ENCODE measurements at regions not wholly inside any gene's neighbourhood (a gene's known extent, or its start where the extent isn't known, plus 50 kb on each side); places are given as distances from the start of the nearest gene placed in this dataset.

DNA sequence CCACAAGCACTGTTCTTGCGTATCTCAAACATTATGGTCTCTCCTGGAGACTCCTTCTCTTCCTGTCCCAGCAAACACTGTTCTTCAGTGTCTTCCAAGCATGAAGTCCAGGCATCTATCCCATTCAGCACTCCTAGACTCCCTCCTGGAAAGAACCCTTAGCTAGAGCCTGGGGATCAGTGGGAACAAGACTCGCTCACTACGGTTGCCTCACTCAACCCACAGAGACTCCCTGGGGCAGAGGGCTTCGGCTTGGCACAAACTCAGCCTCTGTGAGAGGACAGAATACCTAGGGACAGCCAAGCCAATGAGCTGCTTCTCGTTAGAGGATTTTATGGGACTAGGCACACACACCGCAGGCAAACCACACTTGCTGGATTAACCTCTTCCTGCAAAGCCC lies 86.5 kb upstream of the IPO9 start:
- Histone ChIP-seq H2AFZ (ENCODE audit: low read depth, low read length) (no peak overlapping the region), H3K9me3 (ENCODE audit: low read length) (no peaks in the 10 kb centered on the region), H3K27me3 (ENCODE audit: insufficient read depth, low read depth, low read length) (no peaks in the 10 kb centered on the region), H3F3A (ENCODE audit: insufficient read depth, low read length, poor library complexity, severe bottlenecking) (no peaks in the 10 kb centered on the region), H3K27ac (ENCODE audit: low read length) (no peak overlapping the region), H3K4me3 (ENCODE audit: low read length) (peak overlapping the region; percentile 94), H3K36me3 (ENCODE audit: insufficient read depth, low read length) (peaks cover 6% of the 10 kb centered on the region), H3K9me2 (ENCODE audit: insufficient read depth, low read length) (no peaks in the 10 kb centered on the region), H3K4me2 (ENCODE audit: low read length) (no peak overlapping the region), H4K20me1 (ENCODE audit: insufficient read depth) (peaks cover 20% of the 10 kb centered on the region), H3K79me2 (replicated peaks; ENCODE audit: insufficient read depth, low read length) (peaks cover 97% of the 10 kb centered on the region), H3K9ac (ENCODE audit: low read length) (no peak overlapping the region)
- no peak for TF ChIP-seq TAF1 (IDR thresholded peaks at IDR 0.05; ENCODE audit: low read depth)
- no peak for TF ChIP-seq SMC3 (conservative IDR thresholded peaks at IDR 0.05; ENCODE audit: poor library complexity)
- TF ChIP-seq EZH2 (IDR thresholded peaks at IDR 0.05; ENCODE audit: borderline replicate concordance, insufficient read depth, low read length, poor library complexity, severe bottlenecking): no peak
- TF ChIP-seq, protein P1, sequence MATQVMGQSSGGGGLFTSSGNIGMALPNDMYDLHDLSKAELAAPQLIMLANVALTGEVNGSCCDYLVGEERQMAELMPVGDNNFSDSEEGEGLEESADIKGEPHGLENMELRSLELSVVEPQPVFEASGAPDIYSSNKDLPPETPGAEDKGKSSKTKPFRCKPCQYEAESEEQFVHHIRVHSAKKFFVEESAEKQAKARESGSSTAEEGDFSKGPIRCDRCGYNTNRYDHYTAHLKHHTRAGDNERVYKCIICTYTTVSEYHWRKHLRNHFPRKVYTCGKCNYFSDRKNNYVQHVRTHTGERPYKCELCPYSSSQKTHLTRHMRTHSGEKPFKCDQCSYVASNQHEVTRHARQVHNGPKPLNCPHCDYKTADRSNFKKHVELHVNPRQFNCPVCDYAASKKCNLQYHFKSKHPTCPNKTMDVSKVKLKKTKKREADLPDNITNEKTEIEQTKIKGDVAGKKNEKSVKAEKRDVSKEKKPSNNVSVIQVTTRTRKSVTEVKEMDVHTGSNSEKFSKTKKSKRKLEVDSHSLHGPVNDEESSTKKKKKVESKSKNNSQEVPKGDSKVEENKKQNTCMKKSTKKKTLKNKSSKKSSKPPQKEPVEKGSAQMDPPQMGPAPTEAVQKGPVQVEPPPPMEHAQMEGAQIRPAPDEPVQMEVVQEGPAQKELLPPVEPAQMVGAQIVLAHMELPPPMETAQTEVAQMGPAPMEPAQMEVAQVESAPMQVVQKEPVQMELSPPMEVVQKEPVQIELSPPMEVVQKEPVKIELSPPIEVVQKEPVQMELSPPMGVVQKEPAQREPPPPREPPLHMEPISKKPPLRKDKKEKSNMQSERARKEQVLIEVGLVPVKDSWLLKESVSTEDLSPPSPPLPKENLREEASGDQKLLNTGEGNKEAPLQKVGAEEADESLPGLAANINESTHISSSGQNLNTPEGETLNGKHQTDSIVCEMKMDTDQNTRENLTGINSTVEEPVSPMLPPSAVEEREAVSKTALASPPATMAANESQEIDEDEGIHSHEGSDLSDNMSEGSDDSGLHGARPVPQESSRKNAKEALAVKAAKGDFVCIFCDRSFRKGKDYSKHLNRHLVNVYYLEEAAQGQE (IDR thresholded peaks at IDR 0.05; ENCODE audit: borderline replicate concordance): no peak
- TF ChIP-seq, protein P2, sequence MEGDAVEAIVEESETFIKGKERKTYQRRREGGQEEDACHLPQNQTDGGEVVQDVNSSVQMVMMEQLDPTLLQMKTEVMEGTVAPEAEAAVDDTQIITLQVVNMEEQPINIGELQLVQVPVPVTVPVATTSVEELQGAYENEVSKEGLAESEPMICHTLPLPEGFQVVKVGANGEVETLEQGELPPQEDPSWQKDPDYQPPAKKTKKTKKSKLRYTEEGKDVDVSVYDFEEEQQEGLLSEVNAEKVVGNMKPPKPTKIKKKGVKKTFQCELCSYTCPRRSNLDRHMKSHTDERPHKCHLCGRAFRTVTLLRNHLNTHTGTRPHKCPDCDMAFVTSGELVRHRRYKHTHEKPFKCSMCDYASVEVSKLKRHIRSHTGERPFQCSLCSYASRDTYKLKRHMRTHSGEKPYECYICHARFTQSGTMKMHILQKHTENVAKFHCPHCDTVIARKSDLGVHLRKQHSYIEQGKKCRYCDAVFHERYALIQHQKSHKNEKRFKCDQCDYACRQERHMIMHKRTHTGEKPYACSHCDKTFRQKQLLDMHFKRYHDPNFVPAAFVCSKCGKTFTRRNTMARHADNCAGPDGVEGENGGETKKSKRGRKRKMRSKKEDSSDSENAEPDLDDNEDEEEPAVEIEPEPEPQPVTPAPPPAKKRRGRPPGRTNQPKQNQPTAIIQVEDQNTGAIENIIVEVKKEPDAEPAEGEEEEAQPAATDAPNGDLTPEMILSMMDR (IDR thresholded peaks at IDR 0.05; ENCODE audit: poor library complexity, severe bottlenecking): no peak
- no peak for TF ChIP-seq POLR2AphosphoS5 (IDR thresholded peaks at IDR 0.05)
- TF ChIP-seq RAD21 (conservative IDR thresholded peaks at IDR 0.05): no peak
- TF ChIP-seq EP300 (conservative IDR thresholded peaks at IDR 0.05; ENCODE audit: poor library complexity, severe bottlenecking): no peak

DNA sequence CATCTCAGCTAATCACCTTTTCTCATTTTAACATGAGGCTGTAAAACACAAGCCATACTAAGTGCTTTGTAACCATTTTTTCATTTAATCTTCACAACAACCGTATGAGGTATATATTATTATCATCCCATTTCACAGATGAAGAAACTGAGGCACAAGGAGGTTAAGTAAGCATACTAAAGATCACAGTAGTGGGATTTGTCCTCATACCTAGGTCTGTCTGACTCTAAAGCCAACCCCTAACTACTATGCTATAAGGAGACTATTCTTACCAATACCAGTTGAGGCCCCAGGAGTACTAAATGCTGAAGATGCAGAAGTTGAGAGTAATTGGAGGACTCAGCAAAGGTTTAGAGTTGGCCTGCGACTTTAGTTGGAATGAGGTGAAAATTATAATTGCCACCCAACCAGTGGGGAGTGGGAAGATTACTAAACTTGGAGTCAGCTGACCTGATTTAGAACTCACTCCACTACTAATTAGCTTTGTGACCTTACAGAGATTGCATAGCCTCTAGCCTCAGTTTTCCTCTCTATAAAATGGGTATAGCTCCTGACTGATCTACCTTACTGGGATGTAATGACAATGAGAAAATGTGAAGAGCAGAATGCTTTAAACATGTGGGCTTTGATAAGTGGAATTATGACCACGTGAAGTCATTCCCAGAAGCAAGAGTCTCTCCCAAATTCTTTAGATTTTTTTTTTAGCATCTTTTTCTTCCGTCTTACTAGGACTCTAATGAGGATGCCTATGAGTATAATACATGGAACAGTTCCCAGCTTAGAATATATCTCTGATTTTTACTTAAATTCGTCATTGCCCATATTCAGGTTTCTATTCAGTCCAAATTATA lies 85.8 kb upstream of the IPO9 start:
- Histone ChIP-seq H3K9ac (ENCODE audit: low read length) (no peak overlapping the region), H3K4me3 (ENCODE audit: low read length) (peak overlapping the region; percentile 94), H2AFZ (ENCODE audit: low read depth, low read length) (no peak overlapping the region), H3F3A (ENCODE audit: insufficient read depth, low read length, poor library complexity, severe bottlenecking) (no peaks in the 10 kb centered on the region), H3K27me3 (ENCODE audit: insufficient read depth, low read depth, low read length) (no peaks in the 10 kb centered on the region), H3K4me2 (ENCODE audit: low read length) (no peak overlapping the region), H3K9me2 (ENCODE audit: insufficient read depth, low read length) (no peaks in the 10 kb centered on the region), H3K79me2 (replicated peaks; ENCODE audit: insufficient read depth, low read length) (peaks cover 97% of the 10 kb centered on the region), H3K27ac (ENCODE audit: low read length) (no peak overlapping the region), H3K36me3 (ENCODE audit: insufficient read depth, low read length) (peaks cover 6% of the 10 kb centered on the region), H3K9me3 (ENCODE audit: low read length) (no peaks in the 10 kb centered on the region), H4K20me1 (ENCODE audit: insufficient read depth) (peaks cover 20% of the 10 kb centered on the region)
- TF ChIP-seq EP300 (conservative IDR thresholded peaks at IDR 0.05; ENCODE audit: poor library complexity, severe bottlenecking): no peak
- no peak for TF ChIP-seq RAD21 (conservative IDR thresholded peaks at IDR 0.05)
- TF ChIP-seq TAF1 (IDR thresholded peaks at IDR 0.05; ENCODE audit: low read depth): no peak
- no peak for TF ChIP-seq MXI1 (conservative IDR thresholded peaks at IDR 0.05; ENCODE audit: poor library complexity, severe bottlenecking)
- no peak for TF ChIP-seq SMC3 (conservative IDR thresholded peaks at IDR 0.05; ENCODE audit: poor library complexity)
- TF ChIP-seq, protein P1 (IDR thresholded peaks at IDR 0.05; ENCODE audit: borderline replicate concordance): no peak
- TF ChIP-seq, protein P2 (IDR thresholded peaks at IDR 0.05; ENCODE audit: poor library complexity, severe bottlenecking): no peak
- TF ChIP-seq POLR2AphosphoS5 (IDR thresholded peaks at IDR 0.05): no peak
- no peak for TF ChIP-seq EZH2 (IDR thresholded peaks at IDR 0.05; ENCODE audit: borderline replicate concordance, insufficient read depth, low read length, poor library complexity, severe bottlenecking)
